Stimulated activated CD8-positive, alpha-beta memory T cell treated with anti-CD3 and anti-CD28 coated beads, Interleukin-4, amount 100 ng/mL, for 48 hours (primary cell): ENCODE measurements at regions not wholly inside any gene's neighbourhood (a gene's known extent, or its start where the extent isn't known, plus 50 kb on each side); places are given as distances from the start of the nearest gene placed in this dataset.

Experiments used
- DNase-seq: peaks from one replicate; pipeline ENCODE4 v3.0.0-alpha.2; 2020

GRCh38 chr16:6250511-6250910 is 1082.1 kb upstream of the RBFOX1 start:
- no peak for DNase-seq

DNA sequence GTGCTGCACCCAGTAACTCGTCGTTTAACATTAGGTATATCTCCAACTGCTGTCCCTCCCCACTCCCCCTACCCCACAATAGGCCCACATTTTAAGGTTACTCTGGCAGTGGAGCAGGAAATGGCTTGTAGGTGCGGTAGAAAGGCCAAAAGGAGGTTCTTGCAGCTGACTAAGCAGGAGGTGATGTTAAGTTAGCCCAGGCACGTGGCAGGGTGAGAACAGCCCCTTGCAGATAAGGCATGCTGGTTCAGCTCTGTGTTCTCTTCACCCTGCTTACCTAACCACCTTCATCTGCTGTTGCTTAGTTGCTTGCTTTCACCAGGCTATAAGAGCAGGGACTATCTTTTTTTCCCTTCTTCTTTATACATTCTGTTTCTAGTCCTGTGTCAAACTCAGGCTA is 1082.8 kb upstream of the RBFOX1 start:
- no peak for DNase-seq

GRCh38 chr16:6248199-6248598 is 1084.4 kb upstream of the RBFOX1 start:
- DNase-seq, result no peak

DNA sequence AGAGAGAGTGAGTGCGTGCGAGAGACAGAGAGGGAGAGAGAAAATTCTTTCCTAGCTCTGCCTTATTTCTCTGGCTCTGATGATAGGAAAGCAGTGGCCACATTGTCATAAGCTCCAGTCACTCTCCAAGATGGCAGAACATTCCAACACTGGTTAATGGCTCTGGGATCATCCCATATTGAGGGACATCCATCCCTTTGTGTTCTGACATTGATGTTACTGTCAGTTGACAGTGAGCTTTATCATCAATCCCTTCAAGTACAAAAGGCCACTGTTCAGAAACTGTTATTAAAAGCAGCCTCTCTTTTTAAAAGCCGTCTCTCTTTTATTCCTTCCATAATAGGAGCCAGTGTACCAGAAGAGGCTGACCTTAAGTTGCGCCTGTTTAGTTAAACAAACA is 1084.9 kb upstream of the RBFOX1 start:
- no peak for DNase-seq

DNA sequence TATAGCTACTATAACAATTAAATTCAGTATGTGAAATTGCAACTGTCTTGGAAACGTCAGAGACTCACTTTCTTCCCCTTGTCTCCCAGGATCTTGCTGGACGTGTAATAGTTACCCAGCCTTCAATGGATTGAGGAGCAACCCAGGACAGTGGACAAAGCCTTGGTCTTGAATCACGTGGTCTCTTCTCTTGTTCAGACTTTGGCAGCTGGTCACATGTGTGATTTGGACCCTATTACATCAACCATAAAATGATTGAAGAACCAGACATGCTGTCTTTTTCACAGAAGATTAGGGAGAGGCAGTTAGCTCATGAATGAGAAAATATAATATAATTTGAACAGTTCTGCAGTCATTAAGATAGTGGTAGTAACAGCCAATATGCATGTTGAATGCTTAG is 1085.5 kb upstream of the RBFOX1 start:
- DNase-seq, result no peak

- DNase-seq, result no peak
Measured at GRCh38 chr16:6246266-6246665, 1086.4 kb upstream of the RBFOX1 start.

- DNase-seq, result no peak
Measured at GRCh38 chr16:6232056-6232455, 1100.6 kb upstream of the RBFOX1 start.

GRCh38 chr16:6231398-6231797 is 1101.2 kb upstream of the RBFOX1 start:
- DNase-seq, result no peak

DNA sequence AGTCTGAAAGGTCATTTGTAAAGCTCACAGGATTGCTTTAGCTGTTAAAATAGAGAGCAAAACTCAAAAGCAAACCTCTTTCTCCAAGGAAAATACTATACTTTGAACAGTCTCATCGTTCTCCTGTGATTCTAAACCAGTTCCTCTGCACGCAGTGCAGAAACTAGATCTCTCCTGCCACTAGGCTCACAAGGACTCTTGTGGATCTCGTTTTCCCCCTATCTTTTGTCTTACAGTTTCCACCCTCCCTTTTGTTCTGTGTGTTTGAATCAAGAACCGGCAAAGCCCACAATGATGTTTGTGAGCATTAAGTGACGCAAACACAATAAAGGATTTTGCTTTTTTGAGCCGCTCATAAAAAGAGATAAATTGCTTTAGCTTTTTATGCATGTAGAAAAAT is 1103.5 kb upstream of the RBFOX1 start:
- DNase-seq, result no peak

- DNase-seq, result no peak
Measured at GRCh38 chr16:6218855-6219254, 1113.8 kb upstream of the RBFOX1 start.

- DNase-seq, result no peak
Measured at GRCh38 chr16:6216836-6217235, 1115.8 kb upstream of the RBFOX1 start.

GRCh38 chr16:6211644-6212043 is 1114.0 kb upstream of the EEF2KMT start:
- DNase-seq, result no peak

- no peak for DNase-seq
Measured at GRCh38 chr16:6209355-6209930, 1111.8 kb upstream of the EEF2KMT start.

GRCh38 chr16:6207580-6207979 is 1110.0 kb upstream of the EEF2KMT start:
- DNase-seq, result no peak

DNA sequence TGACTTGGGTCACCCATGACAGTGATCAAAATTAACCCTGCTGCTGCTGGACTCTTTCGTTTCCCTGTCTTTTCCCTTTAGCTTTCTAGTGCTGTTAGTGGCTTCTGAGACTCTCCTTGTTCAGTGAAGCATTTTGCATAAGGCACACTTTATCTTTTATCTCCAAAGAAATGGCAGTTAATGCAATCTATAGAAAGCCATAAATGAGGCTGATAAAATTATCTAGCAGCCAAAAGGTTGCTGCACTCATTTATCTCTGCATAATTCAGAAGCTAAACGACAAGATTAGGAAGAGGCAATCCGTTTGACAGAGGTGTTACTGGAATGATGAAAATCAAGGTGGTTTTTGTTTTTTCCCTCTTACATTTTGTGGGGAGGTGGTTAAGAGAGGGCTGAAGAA is 1109.5 kb upstream of the EEF2KMT start:
- DNase-seq, result no peak

- no peak for DNase-seq
Measured at GRCh38 chr16:6206080-6206479, 1108.5 kb upstream of the EEF2KMT start.

DNA sequence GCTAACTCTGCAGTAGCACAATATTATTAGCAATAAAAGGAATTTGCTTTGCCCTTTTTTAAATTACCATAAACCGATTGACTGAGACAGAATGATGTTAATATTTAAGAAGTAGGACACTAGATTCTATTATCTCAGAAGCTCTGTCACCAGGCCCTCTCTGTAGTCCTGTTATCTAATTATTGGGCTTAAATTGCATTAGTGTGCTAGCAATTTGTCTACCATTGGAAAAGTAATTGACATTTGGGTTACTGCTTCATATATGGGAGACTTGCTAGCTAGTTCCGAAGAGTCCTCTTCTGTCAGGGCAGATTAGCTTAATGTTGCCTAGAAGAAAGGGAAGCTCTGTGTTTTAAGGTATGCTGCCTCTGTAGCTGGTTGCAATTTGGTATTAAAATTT is 1107.3 kb upstream of the EEF2KMT start:
- DNase-seq, result no peak

DNA sequence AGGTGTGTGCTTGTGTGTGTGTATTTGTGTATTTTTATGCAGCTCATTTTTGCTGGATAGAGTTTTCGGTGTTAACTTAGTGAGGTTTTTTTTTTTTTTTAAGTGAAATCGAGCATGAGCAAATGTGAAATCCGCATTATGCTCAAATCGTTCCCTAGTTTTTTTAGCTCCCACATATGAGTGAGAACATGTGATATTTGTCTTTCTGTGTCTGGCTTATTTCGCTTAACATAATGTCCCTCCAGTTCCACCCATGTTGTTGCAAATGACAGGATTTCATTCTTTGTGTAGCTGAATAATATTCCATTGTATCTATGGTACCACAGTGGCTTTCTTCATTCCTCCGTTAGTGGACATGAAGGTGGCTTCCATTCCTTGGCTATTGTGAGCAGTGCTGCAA is 1103.3 kb upstream of the EEF2KMT start:
- DNase-seq, result no peak

GRCh38 chr16:6200271-6200670 is 1102.7 kb upstream of the EEF2KMT start:
- no peak for DNase-seq

- DNase-seq, result no peak
Measured at GRCh38 chr16:6195966-6196365, 1098.4 kb upstream of the EEF2KMT start.

DNA sequence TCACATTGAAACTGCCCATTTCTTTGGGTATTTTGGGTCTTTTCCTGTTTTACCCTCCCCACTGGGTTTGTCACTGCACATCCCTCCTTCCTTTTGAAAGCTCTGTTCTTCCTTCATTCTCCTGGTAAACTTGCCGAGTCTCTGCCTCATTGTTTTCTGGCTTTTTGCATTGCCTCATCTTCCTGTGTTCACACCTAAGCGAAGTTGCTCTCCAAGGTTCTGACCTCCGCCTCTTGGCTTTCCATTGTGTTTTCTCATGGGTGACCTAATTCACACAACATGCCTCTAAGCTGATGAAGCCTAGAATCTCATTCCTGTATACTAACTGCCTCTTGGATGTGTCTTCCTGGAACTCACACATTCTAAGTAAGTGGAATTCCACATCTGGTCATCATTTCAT is 1096.1 kb upstream of the EEF2KMT start:
- no peak for DNase-seq

DNA sequence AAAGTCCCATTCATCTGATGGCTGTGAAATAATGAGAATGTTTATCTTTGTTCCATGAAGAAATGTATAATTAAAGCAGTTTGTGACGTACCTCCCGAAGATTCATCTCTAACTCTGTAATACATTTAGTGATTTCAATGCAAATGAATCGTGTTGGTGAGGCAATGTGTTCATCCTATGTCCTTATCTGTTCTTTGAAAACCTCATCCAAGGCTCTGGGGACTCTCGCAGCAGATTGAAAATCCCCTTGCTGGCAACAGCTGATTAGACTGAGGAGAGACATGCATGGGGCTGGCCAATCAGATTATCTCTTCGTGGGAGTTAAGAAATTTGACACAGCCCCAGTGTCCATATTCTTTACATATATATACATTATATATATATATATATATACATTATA is 1095.4 kb upstream of the EEF2KMT start:
- DNase-seq, result no peak

GRCh38 chr16:6192532-6192931 is 1094.9 kb upstream of the EEF2KMT start:
- no peak for DNase-seq

- no peak for DNase-seq
Measured at GRCh38 chr16:6190776-6191175, 1093.2 kb upstream of the EEF2KMT start.

DNA sequence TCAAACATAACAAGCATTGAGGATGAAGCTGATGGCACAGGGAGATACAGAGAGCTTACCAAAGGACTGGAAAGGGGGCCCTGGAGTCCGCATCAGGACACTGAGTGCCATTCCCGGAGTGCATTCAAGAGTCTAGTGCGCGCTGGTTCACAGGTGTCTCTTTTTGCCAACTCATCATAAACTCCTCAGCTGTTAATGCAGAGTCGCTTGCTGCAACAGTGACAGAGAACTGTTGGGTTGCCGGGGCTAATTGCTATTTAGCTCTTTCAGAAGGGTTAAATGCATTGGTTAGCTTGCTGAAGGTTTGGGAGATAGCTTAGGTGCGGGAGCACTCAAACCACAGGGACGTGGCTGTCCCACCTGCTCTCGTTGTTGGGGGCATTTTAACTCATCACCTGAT is 1091.6 kb upstream of the EEF2KMT start:
- DNase-seq, result no peak

DNA sequence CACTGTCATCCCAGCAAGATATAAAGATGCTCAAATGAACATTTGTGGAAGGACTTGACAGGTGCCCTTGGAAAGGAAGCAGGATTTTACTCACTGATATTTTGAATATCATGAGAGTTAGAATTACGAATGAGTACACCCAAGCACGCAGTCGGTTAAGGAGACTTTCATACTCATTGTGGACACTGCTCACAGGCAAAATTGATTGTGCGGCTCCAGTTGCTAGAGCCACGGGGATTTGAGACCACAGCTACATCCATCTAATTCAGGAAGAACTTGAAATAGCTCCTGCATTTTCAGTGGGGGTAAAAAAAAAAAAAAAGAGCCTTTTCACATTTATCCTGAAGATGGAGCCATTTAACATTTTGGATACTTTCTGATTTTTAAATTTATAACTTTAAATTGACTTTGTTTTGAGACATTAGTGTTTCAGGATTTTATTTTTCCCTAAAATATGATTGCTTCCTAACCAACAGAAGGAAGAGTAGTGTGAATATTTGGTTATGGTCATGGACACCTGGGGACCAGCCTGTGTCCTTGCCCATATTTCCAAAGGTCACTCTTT is 1080.1 kb upstream of the EEF2KMT start:
- no peak for DNase-seq
